ENCODE measurements at regions not wholly inside any gene's neighbourhood (a gene's known extent, or its start where the extent isn't known, plus 50 kb on each side); places are given as distances from the start of the nearest gene placed in this dataset.

DNA sequence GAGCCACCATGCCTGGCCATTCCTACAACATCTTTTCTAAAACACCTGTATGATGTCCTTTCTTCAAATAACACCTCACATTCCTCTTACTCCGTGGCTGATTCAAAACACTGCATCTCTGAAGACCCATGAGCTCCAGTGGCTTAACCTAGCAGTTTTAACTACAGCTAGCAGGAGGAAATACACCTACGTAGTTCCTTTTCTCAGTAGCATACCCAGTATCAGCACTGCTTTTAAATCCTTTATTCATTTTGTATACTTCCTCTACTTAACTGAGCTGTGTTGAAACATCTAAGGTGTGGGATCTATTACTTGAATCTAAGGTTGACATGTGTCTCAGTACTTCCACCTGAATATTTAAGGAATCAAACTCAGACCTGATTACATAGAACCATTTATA is 113.6 kb upstream of the CCDC28A start:
- TF ChIP-seq CTCF (conservative IDR thresholded peaks at IDR 0.05; ENCODE audit: low read length): no peak
- TF ChIP-seq EZH2phosphoT487 (IDR thresholded peaks at IDR 0.05; ENCODE audit: borderline replicate concordance): no peak

Data from Loucy (cell line).